ENCODE measurements at regions not wholly inside any gene's neighbourhood (a gene's known extent, or its start where the extent isn't known, plus 50 kb on each side); places are given as distances from the start of the nearest gene placed in this dataset.
"Not testable (repeated sequence)": the region's sequence is repeated elsewhere in the genome, so short reads cannot be mapped to it uniquely, and the experiment has no call there.

- no peaks in the 10 kb centered on the region for H3K36me3 ChIP-seq (ENCODE audit: low read depth)
- H3K27me3 ChIP-seq (ENCODE audit: insufficient read depth, poor library complexity, severe bottlenecking): no peaks in the 10 kb centered on the region
- H3K27ac ChIP-seq (ENCODE audit: poor library complexity, severe bottlenecking): no peak overlapping the region
- TF ChIP-seq CTCF (IDR thresholded peaks at IDR 0.05; ENCODE audit: poor library complexity, severe bottlenecking): no peak
- DNase-seq (ENCODE audit: low spot score) (no peak), ATAC-seq (ENCODE audit: low read depth) (no peak)
- H3K4me1 ChIP-seq (ENCODE audit: insufficient read depth, poor library complexity, severe bottlenecking): no peaks in the 10 kb centered on the region
- H3K4me3 ChIP-seq (ENCODE audit: severe bottlenecking): no peak overlapping the region
- H3K9me3 ChIP-seq (ENCODE audit: severe bottlenecking): no peaks in the 10 kb centered on the region
Measured at GRCh38 chr9:2425676-2426075, 195.9 kb upstream of the VLDLR start.

GRCh38 chr9:2427120-2427891 lies 194.3 kb upstream of the VLDLR start:
- no peak for TF ChIP-seq CTCF (IDR thresholded peaks at IDR 0.05; ENCODE audit: poor library complexity, severe bottlenecking)
- Histone ChIP-seq H3K27me3 (ENCODE audit: insufficient read depth, poor library complexity, severe bottlenecking) (no peaks in the 10 kb centered on the region), H3K36me3 (ENCODE audit: low read depth) (no peaks in the 10 kb centered on the region), H3K27ac (ENCODE audit: poor library complexity, severe bottlenecking) (no peak overlapping the region), H3K4me3 (ENCODE audit: severe bottlenecking) (no peak overlapping the region), H3K9me3 (ENCODE audit: severe bottlenecking) (no peaks in the 10 kb centered on the region), H3K4me1 (ENCODE audit: insufficient read depth, poor library complexity, severe bottlenecking) (no peaks in the 10 kb centered on the region)
- DNase-seq (ENCODE audit: low spot score) (no peak), ATAC-seq (ENCODE audit: low read depth) (peak; percentile 77)

GRCh38 chr9:2439957-2440356 lies 181.6 kb upstream of the VLDLR start:
- no peak overlapping the region for H3K4me3 ChIP-seq (ENCODE audit: severe bottlenecking)
- H3K4me1 ChIP-seq (ENCODE audit: insufficient read depth, poor library complexity, severe bottlenecking): no peaks in the 10 kb centered on the region

GRCh38 chr9:2443933-2444332 lies 177.7 kb upstream of the VLDLR start:
- not testable (repeated sequence) for ATAC-seq (ENCODE audit: low read depth)

More at GRCh38 chr9:2439957-2440356, 181.6 kb upstream of the VLDLR start:
- DNase-seq (ENCODE audit: low spot score) (no peak), ATAC-seq (ENCODE audit: low read depth) (no peak)
- TF ChIP-seq CTCF (IDR thresholded peaks at IDR 0.05; ENCODE audit: poor library complexity, severe bottlenecking): no peak
- H3K27me3 ChIP-seq (ENCODE audit: insufficient read depth, poor library complexity, severe bottlenecking): no peaks in the 10 kb centered on the region
- peaks cover 2% of the 10 kb centered on the region for H3K9me3 ChIP-seq (ENCODE audit: severe bottlenecking)
- no peaks in the 10 kb centered on the region for H3K36me3 ChIP-seq (ENCODE audit: low read depth)
- no peak overlapping the region for H3K27ac ChIP-seq (ENCODE audit: poor library complexity, severe bottlenecking)

GRCh38 chr9:2448193-2448738 lies 173.3 kb upstream of the VLDLR start:
- no peak for TF ChIP-seq CTCF (IDR thresholded peaks at IDR 0.05; ENCODE audit: poor library complexity, severe bottlenecking)
- H3K4me1 ChIP-seq (ENCODE audit: insufficient read depth, poor library complexity, severe bottlenecking): no peaks in the 10 kb centered on the region
- H3K27me3 ChIP-seq (ENCODE audit: insufficient read depth, poor library complexity, severe bottlenecking): no peaks in the 10 kb centered on the region
- H3K9me3 ChIP-seq (ENCODE audit: severe bottlenecking): no peaks in the 10 kb centered on the region
- H3K27ac ChIP-seq (ENCODE audit: poor library complexity, severe bottlenecking): no peak overlapping the region
- no peak overlapping the region for H3K4me3 ChIP-seq (ENCODE audit: severe bottlenecking)
- DNase-seq (ENCODE audit: low spot score): no peak
- H3K36me3 ChIP-seq (ENCODE audit: low read depth): no peaks in the 10 kb centered on the region
- ATAC-seq (ENCODE audit: low read depth): no peak

More at GRCh38 chr9:2443933-2444332, 177.7 kb upstream of the VLDLR start:
- not testable (repeated sequence) for DNase-seq (ENCODE audit: low spot score); H3K27ac ChIP-seq (ENCODE audit: poor library complexity, severe bottlenecking); H3K36me3 ChIP-seq (ENCODE audit: low read depth); H3K27me3 ChIP-seq (ENCODE audit: insufficient read depth, poor library complexity, severe bottlenecking); H3K4me1 ChIP-seq (ENCODE audit: insufficient read depth, poor library complexity, severe bottlenecking); H3K9me3 ChIP-seq (ENCODE audit: severe bottlenecking); H3K4me3 ChIP-seq (ENCODE audit: severe bottlenecking)

Measured in RWPE2 (cell line).